DND-41 (cell line): ENCODE measurements at regions not wholly inside any gene's neighbourhood (a gene's known extent, or its start where the extent isn't known, plus 50 kb on each side); places are given as distances from the start of the nearest gene placed in this dataset.

Experiments
- ATAC-seq: fragments of 200-7000 bp; cut with Tn5 transposase; 3 replicates; pipeline ENCODE4 v1.9.1; 2021; ENCODE audit warnings: low read depth; ENCODE audit not compliant: insufficient read depth
- DNase-seq: peaks from one replicate; pipeline ENCODE4 v3.0.0-alpha.2; 2020
- H2AFZ ChIP-seq: 2 replicates; pipeline ENCODE4 v1.6.0; 2012; ENCODE audit warnings: low read depth, low read length
- H3K27ac ChIP-seq: 2 replicates; pipeline ENCODE4 v1.5.1; 2012; ENCODE audit warnings: low read length, inconsistent platforms
- H3K27me3 ChIP-seq: fragments of 200-600 bp; sonication (generic); 2 replicates; pipeline ENCODE4 v1.6.0; 2012; ENCODE audit warnings: low read length, mild to moderate bottlenecking, inconsistent platforms; ENCODE audit not compliant: insufficient read depth, poor library complexity
- H3K36me3 ChIP-seq: 2 replicates; pipeline ENCODE4 v1.5.1; 2012; ENCODE audit warnings: low read length, inconsistent platforms; ENCODE audit not compliant: insufficient read depth
- H3K4me1 ChIP-seq: 2 replicates; pipeline ENCODE4 v1.5.1; 2012; ENCODE audit warnings: mild to moderate bottlenecking, low read length; ENCODE audit not compliant: insufficient read depth
- H3K4me2 ChIP-seq: 2 replicates; pipeline ENCODE4 v1.6.0; 2012; ENCODE audit warnings: mild to moderate bottlenecking, moderate library complexity, low read length, inconsistent platforms; ENCODE audit not compliant: insufficient read depth
- H3K4me3 ChIP-seq, 2 experiments: fragments of 200-600 bp in 1 of 2; shearing (Covaris generic) in 1 of 2; 2 replicates each; pipeline ENCODE4 v1.5.1; 2012 to 2016; ENCODE audit warnings: inconsistent platforms in 2 of 2, low read length in 2 of 2, mild to moderate bottlenecking in 2 of 2, low read depth in 1 of 2, moderate library complexity in 1 of 2
- H3K79me2 ChIP-seq: 2 replicates; pipeline ENCODE4 v1.6.0; 2012; ENCODE audit warnings: low read length, inconsistent platforms; ENCODE audit not compliant: insufficient read depth
- H3K9ac ChIP-seq: 2 replicates; pipeline ENCODE4 v1.6.0; 2012; ENCODE audit warnings: low read depth, mild to moderate bottlenecking, inconsistent platforms, low read length, moderate library complexity
- H3K9me3 ChIP-seq: 2 replicates; pipeline ENCODE4 v1.5.1; 2012; ENCODE audit warnings: low read length, moderate library complexity, mild to moderate bottlenecking, inconsistent platforms; ENCODE audit not compliant: insufficient read depth, severe bottlenecking
- H4K20me1 ChIP-seq: 2 replicates; pipeline ENCODE4 v1.6.0; 2012; ENCODE audit warnings: low read length; ENCODE audit not compliant: insufficient read depth
- CTCF ChIP-seq: IDR thresholded peaks from 2 replicates; pipeline ENCODE4 v1.5.1; 2012; ENCODE audit warnings: borderline replicate concordance, low read length, moderate library complexity, mild to moderate bottlenecking; ENCODE audit not compliant: poor library complexity, severe bottlenecking; ENCODE audit errors: extremely low read depth
- EZH2 ChIP-seq: IDR thresholded peaks from 3 replicates; pipeline ENCODE4 v1.6.1; 2012; ENCODE audit warnings: borderline replicate concordance, low read depth, mild to moderate bottlenecking, moderate library complexity, low read length, inconsistent platforms; ENCODE audit not compliant: severe bottlenecking

- no peaks in the 10 kb centered on the region for H3K79me2 ChIP-seq
- no peak overlapping the region for H3K4me2 ChIP-seq
- H3K4me1 ChIP-seq, result no peaks in the 10 kb centered on the region
- H3K9ac ChIP-seq, result no peak overlapping the region
- H3K4me3 ChIP-seq, result no peak overlapping the region
- no peaks in the 10 kb centered on the region for H3K36me3 ChIP-seq
- ATAC-seq (no peak), DNase-seq (no peak)
- TF ChIP-seq EZH2 (no peak), CTCF (no peak)
- no peaks in the 10 kb centered on the region for H4K20me1 ChIP-seq
- no peaks in the 10 kb centered on the region for H3K27me3 ChIP-seq
- H3K27ac ChIP-seq, result no peak overlapping the region
- no peak overlapping the region for H2AFZ ChIP-seq
- H3K9me3 ChIP-seq, result no peaks in the 10 kb centered on the region
Observed at GRCh38 chr7:83873459-83873858, 224.5 kb upstream of the SEMA3E start.

GRCh38 chr7:83872501-83872900, 223.6 kb upstream of the SEMA3E start:
- no peaks in the 10 kb centered on the region for H3K9me3 ChIP-seq
- DNase-seq (no peak), ATAC-seq (no peak)
- no peaks in the 10 kb centered on the region for H4K20me1 ChIP-seq
- no peaks in the 10 kb centered on the region for H3K27me3 ChIP-seq
- H3K79me2 ChIP-seq, result no peaks in the 10 kb centered on the region
- no peaks in the 10 kb centered on the region for H3K36me3 ChIP-seq
- no peak overlapping the region for H3K9ac ChIP-seq
- H3K4me3 ChIP-seq, result no peak overlapping the region
- no peak overlapping the region for H3K27ac ChIP-seq
- TF ChIP-seq EZH2 (no peak), CTCF (no peak)
- no peak overlapping the region for H3K4me2 ChIP-seq
- no peak overlapping the region for H2AFZ ChIP-seq
- H3K4me1 ChIP-seq, result no peaks in the 10 kb centered on the region

- Histone ChIP-seq H4K20me1 (no peaks in the 10 kb centered on the region), H3K4me2 (no peak overlapping the region), H3K4me1 (no peaks in the 10 kb centered on the region), H3K9me3 (no peaks in the 10 kb centered on the region), H3K36me3 (no peaks in the 10 kb centered on the region), H3K27ac (no peak overlapping the region), H3K9ac (no peak overlapping the region), H3K4me3 (no peak overlapping the region), H3K27me3 (no peaks in the 10 kb centered on the region), H3K79me2 (no peaks in the 10 kb centered on the region), H2AFZ (no peak overlapping the region)
- DNase-seq, result no peak
- TF ChIP-seq CTCF (no peak), EZH2 (no peak)
- no peak for ATAC-seq
Observed at GRCh38 chr7:83870515-83870914, 221.6 kb upstream of the SEMA3E start.

GRCh38 chr7:83866582-83866981, 217.6 kb upstream of the SEMA3E start:
- H4K20me1 ChIP-seq, result no peaks in the 10 kb centered on the region
- H3K27me3 ChIP-seq, result no peaks in the 10 kb centered on the region
- H3K4me2 ChIP-seq, result no peak overlapping the region
- H3K4me3 ChIP-seq, result no peak overlapping the region
- H3K79me2 ChIP-seq, result no peaks in the 10 kb centered on the region
- no peaks in the 10 kb centered on the region for H3K9me3 ChIP-seq
- DNase-seq, result no peak
- H2AFZ ChIP-seq, result no peak overlapping the region
- no peaks in the 10 kb centered on the region for H3K4me1 ChIP-seq
- no peak for ATAC-seq
- no peak overlapping the region for H3K27ac ChIP-seq
- no peaks in the 10 kb centered on the region for H3K36me3 ChIP-seq
- H3K9ac ChIP-seq, result no peak overlapping the region
- TF ChIP-seq CTCF (no peak), EZH2 (no peak)
